HCT116 (cell line): ENCODE measurements at regions not wholly inside any gene's neighbourhood (a gene's known extent, or its start where the extent isn't known, plus 50 kb on each side); places are given as distances from the start of the nearest gene placed in this dataset.
A peak's percentile ranks its signal among the peaks of the same experiment; 100 is the strongest.

Source experiments
- ATAC-seq: fragments of 200-7000 bp; cut with Tn5 transposase; 2 replicates; pipeline ENCODE4 v1.9.1; 2020; ENCODE audit warnings: mild to moderate bottlenecking, moderate library complexity
- BruUV-seq: library from RNA; stranded (reverse); fragments of 400-500 nt; replicated peaks from 2 replicates; lab custom pipeline; 2021; lab: Mats Ljungman, UMichigan
- CTCF ChIA-PET: fragments of 300-600 bp; sonication (Branson Sonifier 250); formaldehyde crosslinking; loops from one replicate; lab custom pipeline; 2021; ENCODE audit warnings: antibody characterized with exemption; lab: Charles Lee
- POLR2A ChIA-PET: fragments of 300-600, 350-600 bp; sonication (Branson Sonifier 250); formaldehyde crosslinking; loops from one replicate; lab custom pipeline; 2021; ENCODE audit warnings: antibody characterized with exemption; lab: Charles Lee
- RAD21 ChIA-PET, 2 experiments: fragments of 300-600 bp; sonication (Branson Sonifier 250); formaldehyde crosslinking; loops; one replicate each; lab custom pipeline; 2023; ENCODE audit warnings: low total read pairs in 2 of 2; ENCODE audit not compliant: uncharacterized antibody in 2 of 2, unreplicated experiment in 2 of 2, low non-redundant PET in 1 of 2; lab: Charles Lee
- DNase-seq: peaks from one replicate; pipeline ENCODE4 v3.0.0-alpha.2; 2010; ENCODE audit warnings: low read depth, low spot score
- H2AFZ ChIP-seq: fragments of 200-600 bp; shearing (Covaris generic), sonication (generic); 2 replicates; pipeline ENCODE4 v1.6.1; 2017; ENCODE audit warnings: low read depth, mixed run types, mixed read lengths, antibody characterized with exemption, low read length; ENCODE audit not compliant: poor library complexity, severe bottlenecking
- H3K27ac ChIP-seq: 2 replicates; pipeline ENCODE4 v1.5.1; 2012; ENCODE audit warnings: low read depth, low read length
- H3K27me3 ChIP-seq: fragments of 200-600 bp; sonication (generic); 2 replicates; pipeline ENCODE4 v1.6.1; 2016; ENCODE audit warnings: mixed run types, low read length, mixed read lengths; ENCODE audit not compliant: insufficient read depth
- H3K36me3 ChIP-seq, 2 experiments: fragments of 200-500 bp in 1 of 2; fragments of 200-600 bp in 1 of 2; sonication (Bioruptor generic) in 1 of 2; sonication (generic) in 1 of 2; 2 replicates each; pipeline versions ENCODE4 v1.5.1 to v1.6.1; 2014 to 2016; ENCODE audit warnings: low read length in 2 of 2, inconsistent platforms in 1 of 2, mixed read lengths in 1 of 2, mixed run types in 1 of 2; ENCODE audit not compliant: insufficient read depth in 2 of 2, control insufficient read depth in 1 of 2
- H3K4me1 ChIP-seq, 2 experiments: fragments of 200-600 bp in 1 of 2; sonication (generic) in 1 of 2; 2 replicates each; pipeline versions ENCODE4 v1.5.1 to v1.6.1; 2012 to 2017; ENCODE audit warnings: low read length in 2 of 2, inconsistent platforms in 1 of 2, mild to moderate bottlenecking in 1 of 2, mixed read lengths in 1 of 2, mixed run types in 1 of 2, moderate library complexity in 1 of 2; ENCODE audit not compliant: insufficient read depth in 2 of 2, control insufficient read depth in 1 of 2
- H3K4me2 ChIP-seq: fragments of 200-600 bp; sonication (generic); 2 replicates; pipeline ENCODE4 v1.6.1; 2017; ENCODE audit warnings: mixed run types, low read length, mixed read lengths
- H3K4me3 ChIP-seq, 2 experiments: fragments of 200-600 bp in 1 of 2; sonication (generic) in 1 of 2; replicated peaks in 1 of 2; 2 replicates each; pipeline ENCODE4 v1.5.1; 2011 to 2016; ENCODE audit warnings: low read length in 2 of 2, control low read depth in 1 of 2, low read depth in 1 of 2, mild to moderate bottlenecking in 1 of 2, mixed read lengths in 1 of 2, mixed run types in 1 of 2
- H3K79me2 ChIP-seq: fragments of 200-600 bp; sonication (generic); 2 replicates; pipeline ENCODE4 v1.6.1; 2017; ENCODE audit warnings: mild to moderate bottlenecking, mixed run types, low read length, moderate library complexity, mixed read lengths; ENCODE audit not compliant: insufficient read depth
- H3K9ac ChIP-seq: fragments of 200-600 bp; sonication (generic); 2 replicates; pipeline ENCODE4 v1.6.1; 2016; ENCODE audit warnings: low read length, mixed read lengths
- H3K9me2 ChIP-seq: fragments of 200-600 bp; sonication (generic), shearing (Covaris generic); 2 replicates; pipeline ENCODE4 v1.6.1; 2017; ENCODE audit warnings: mixed run types, mild to moderate bottlenecking, moderate library complexity; ENCODE audit not compliant: insufficient read depth
- H3K9me3 ChIP-seq, 2 experiments: fragments of 200-500 bp in 1 of 2; fragments of 200-600 bp in 1 of 2; sonication (Bioruptor generic) in 1 of 2; sonication (generic) in 1 of 2; 2 replicates each; pipeline ENCODE4 v1.6.1; 2014 to 2017; ENCODE audit warnings: low read length in 2 of 2, mixed read lengths in 2 of 2, inconsistent platforms in 1 of 2, low read depth in 1 of 2, mild to moderate bottlenecking in 1 of 2, mixed run types in 1 of 2, moderate library complexity in 1 of 2; ENCODE audit not compliant: control insufficient read depth in 1 of 2, insufficient read depth in 1 of 2
- H4K20me1 ChIP-seq: fragments of 200-600 bp; sonication (generic), shearing (Covaris generic); 2 replicates; pipeline ENCODE4 v1.6.1; 2017; ENCODE audit warnings: mixed run types, mild to moderate bottlenecking, moderate library complexity; ENCODE audit not compliant: insufficient read depth
- FOSL1 ChIP-seq: IDR thresholded peaks from 2 replicates; pipeline ENCODE4 v1.6.1; 2012; ENCODE audit warnings: low read depth
- RAD21 ChIP-seq: IDR thresholded peaks from 2 replicates; pipeline ENCODE4 v1.6.1; 2012; ENCODE audit warnings: low read depth, mild to moderate bottlenecking
- SP1 ChIP-seq: IDR thresholded peaks from 2 replicates; pipeline ENCODE4 v1.6.1; 2012; ENCODE audit warnings: low read depth
- SRF ChIP-seq: IDR thresholded peaks from 2 replicates; pipeline ENCODE4 v1.6.1; 2012; ENCODE audit warnings: low read depth
- ZFX ChIP-seq: fragments of 450-650 bp; IDR thresholded peaks from 2 replicates; pipeline ENCODE4 v1.6.1; 2017
- intact Hi-C: fragments of 100-400 bp; cut with micrococcal nuclease; formaldehyde crosslinking; loops from 2 replicates; pipeline ENCODE4 v1.10.0; 2022
- TF ChIP-seq, protein P1 (sequence below), 3 experiments: fragments of 200-600 bp in 1 of 3; sonication (generic) in 1 of 3; IDR thresholded peaks in 2 of 3; conservative IDR thresholded peaks in 1 of 3; 2 replicates each; pipeline ENCODE4 v1.5.1; 2012 to 2017; ENCODE audit warnings: low read depth in 2 of 3, low read length in 2 of 3, antibody characterized with exemption in 1 of 3, borderline replicate concordance in 1 of 3, control low read depth in 1 of 3, mild to moderate bottlenecking in 1 of 3, mixed read lengths in 1 of 3, mixed run types in 1 of 3, moderate library complexity in 1 of 3; ENCODE audit not compliant: insufficient read depth in 1 of 3
- TF ChIP-seq, protein P2 (sequence below): IDR thresholded peaks from 2 replicates; pipeline ENCODE4 v1.6.1; 2012

DNA sequence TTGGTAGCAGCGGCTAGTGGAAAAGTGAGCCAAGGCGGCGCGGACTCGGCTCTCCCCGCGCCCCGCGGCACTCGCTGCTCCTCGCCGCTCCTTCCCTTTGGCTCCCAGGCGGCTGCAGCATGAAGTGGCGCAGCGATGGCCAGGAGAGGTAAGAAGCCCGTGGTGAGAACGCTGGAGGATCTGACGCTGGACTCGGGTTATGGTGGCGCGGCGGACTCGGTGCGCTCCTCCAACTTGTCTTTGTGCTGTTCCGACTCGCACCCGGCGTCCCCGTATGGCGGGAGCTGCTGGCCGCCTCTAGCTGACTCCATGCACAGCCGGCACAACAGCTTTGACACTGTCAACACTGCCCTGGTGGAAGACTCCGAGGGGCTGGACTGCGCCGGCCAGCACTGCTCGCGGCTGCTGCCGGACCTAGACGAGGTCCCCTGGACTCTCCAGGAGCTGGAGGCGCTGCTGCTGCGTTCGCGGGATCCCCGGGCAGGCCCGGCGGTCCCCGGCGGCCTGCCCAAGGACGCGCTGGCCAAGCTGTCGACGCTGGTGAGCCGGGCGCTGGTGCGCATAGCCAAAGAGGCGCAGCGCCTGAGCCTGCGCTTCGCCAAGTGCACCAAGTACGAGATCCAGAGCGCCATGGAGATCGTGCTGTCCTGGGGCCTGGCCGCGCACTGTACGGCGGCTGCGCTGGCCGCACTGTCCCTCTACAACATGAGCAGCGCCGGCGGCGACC, 225.6 kb upstream of the CRY1 start:
- ATAC-seq (peak; percentile 7), DNase-seq (no peak)
- H3K27me3 ChIP-seq, result peaks cover 11% of the 10 kb centered on the region; the same call in 1 of the 2 replicates
- RAD21 ChIA-PET, result no interaction called here
- H2AFZ ChIP-seq, result no peak overlapping the region
- H3K27ac ChIP-seq, result peak overlapping the region; percentile 10; the same call in 1 of the 2 replicates
- TF ChIP-seq FOSL1 (no peak), ZFX (no peak)
- H3K4me3 ChIP-seq, result peak overlapping the region; percentile 65 to 66
- no TSS peak for BruUV-seq
- no peaks in the 10 kb centered on the region for H3K36me3 ChIP-seq
- POLR2A ChIA-PET, result no interaction called here
- H3K9ac ChIP-seq, result peak overlapping the region; percentile 65
- peaks cover 1% of the 10 kb centered on the region; the same call in 1 of the 2 replicates for H3K79me2 ChIP-seq
- intact Hi-C loops, result loop anchor here (2.0 kb wide), 1 partner anchor 84 kb away; no protein-coding TSS in a partner anchor
- no peaks in the 10 kb centered on the region for H4K20me1 ChIP-seq
- H3K9me2 ChIP-seq, result no peaks in the 10 kb centered on the region
- H3K4me2 ChIP-seq, result peak overlapping the region; percentile 91
- CTCF ChIA-PET, result interaction anchor here (0.6 kb wide), 1 partner anchor 83 kb away, joined by 4 read pairs; no protein-coding TSS in a partner anchor
- peaks cover 10 to 36% of the 10 kb centered on the region in 2 experiments; a peak in 3 of 4 replicates for H3K4me1 ChIP-seq
- no peaks in the 10 kb centered on the region for H3K9me3 ChIP-seq

DNA sequence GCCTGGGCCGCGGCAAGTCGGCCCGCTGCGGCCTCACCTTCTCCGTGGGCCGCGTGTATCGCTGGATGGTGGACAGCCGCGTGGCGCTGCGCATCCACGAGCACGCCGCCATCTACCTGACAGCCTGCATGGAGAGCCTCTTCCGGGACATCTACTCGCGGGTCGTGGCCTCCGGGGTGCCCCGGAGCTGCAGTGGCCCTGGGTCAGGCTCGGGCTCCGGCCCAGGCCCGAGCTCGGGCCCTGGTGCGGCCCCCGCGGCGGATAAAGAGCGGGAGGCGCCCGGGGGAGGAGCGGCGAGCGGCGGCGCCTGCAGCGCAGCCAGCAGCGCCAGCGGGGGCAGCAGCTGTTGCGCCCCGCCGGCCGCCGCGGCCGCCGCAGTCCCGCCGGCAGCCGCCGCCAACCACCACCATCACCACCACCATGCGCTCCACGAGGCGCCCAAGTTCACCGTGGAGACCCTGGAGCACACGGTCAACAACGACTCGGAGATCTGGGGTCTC, 226.2 kb upstream of the CRY1 start:
- Histone ChIP-seq H3K27ac (peak overlapping the region; percentile 9; the same call in 1 of the 2 replicates), H3K9ac (peak overlapping the region; percentile 65)
- ATAC-seq, result peak; percentile 11

More for the DNA sequence above, 226.2 kb upstream of the CRY1 start:
- Histone ChIP-seq H3K79me2 (peaks cover 3% of the 10 kb centered on the region; the same call in 1 of the 2 replicates), H3K4me1 (peaks cover 10 to 36% of the 10 kb centered on the region in 2 experiments; a peak in 3 of 4 replicates), H3K9me3 (no peaks in the 10 kb centered on the region), H3K4me2 (peak overlapping the region; percentile 91), H3K9me2 (no peaks in the 10 kb centered on the region), H4K20me1 (no peaks in the 10 kb centered on the region), H3K27me3 (peaks cover 8% of the 10 kb centered on the region; the same call in 1 of the 2 replicates), H3K4me3 (peak overlapping the region; percentile 65 to 66), H2AFZ (peak overlapping the region; percentile 81), H3K36me3 (no peaks in the 10 kb centered on the region)
- BruUV-seq, result no TSS peak
- RAD21 ChIA-PET, result no interaction called here
- CTCF ChIA-PET, result interaction anchor here (1.3 kb wide), 1 partner anchor 83 kb away, joined by 4 read pairs; no protein-coding TSS in a partner anchor
- TF ChIP-seq RAD21 (no peak), ZFX (peak; percentile 28; the same call in 1 of the 2 replicates), SRF (no peak), SP1 (no peak)
- TF ChIP-seq, protein P1, sequence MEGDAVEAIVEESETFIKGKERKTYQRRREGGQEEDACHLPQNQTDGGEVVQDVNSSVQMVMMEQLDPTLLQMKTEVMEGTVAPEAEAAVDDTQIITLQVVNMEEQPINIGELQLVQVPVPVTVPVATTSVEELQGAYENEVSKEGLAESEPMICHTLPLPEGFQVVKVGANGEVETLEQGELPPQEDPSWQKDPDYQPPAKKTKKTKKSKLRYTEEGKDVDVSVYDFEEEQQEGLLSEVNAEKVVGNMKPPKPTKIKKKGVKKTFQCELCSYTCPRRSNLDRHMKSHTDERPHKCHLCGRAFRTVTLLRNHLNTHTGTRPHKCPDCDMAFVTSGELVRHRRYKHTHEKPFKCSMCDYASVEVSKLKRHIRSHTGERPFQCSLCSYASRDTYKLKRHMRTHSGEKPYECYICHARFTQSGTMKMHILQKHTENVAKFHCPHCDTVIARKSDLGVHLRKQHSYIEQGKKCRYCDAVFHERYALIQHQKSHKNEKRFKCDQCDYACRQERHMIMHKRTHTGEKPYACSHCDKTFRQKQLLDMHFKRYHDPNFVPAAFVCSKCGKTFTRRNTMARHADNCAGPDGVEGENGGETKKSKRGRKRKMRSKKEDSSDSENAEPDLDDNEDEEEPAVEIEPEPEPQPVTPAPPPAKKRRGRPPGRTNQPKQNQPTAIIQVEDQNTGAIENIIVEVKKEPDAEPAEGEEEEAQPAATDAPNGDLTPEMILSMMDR (IDR thresholded peaks at IDR 0.05 in 2 of 3, conservative IDR thresholded peaks at IDR 0.05 in 1 of 3; ENCODE audit: borderline replicate concordance in 1 of 3, insufficient read depth in 1 of 3, low read depth in 2 of 3, low read length in 2 of 3), result no peak
- TF ChIP-seq, protein P2, sequence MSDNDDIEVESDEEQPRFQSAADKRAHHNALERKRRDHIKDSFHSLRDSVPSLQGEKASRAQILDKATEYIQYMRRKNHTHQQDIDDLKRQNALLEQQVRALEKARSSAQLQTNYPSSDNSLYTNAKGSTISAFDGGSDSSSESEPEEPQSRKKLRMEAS, result no peak
- intact Hi-C loops, result loop anchor here (2.0 kb wide), 1 partner anchor 83 kb away; no protein-coding TSS in a partner anchor
- POLR2A ChIA-PET, result no interaction called here
- DNase-seq, result no peak
